Skin of body (tissue), 1 donor: ENCODE measurements at regions not wholly inside any gene's neighbourhood (a gene's known extent, or its start where the extent isn't known, plus 50 kb on each side); places are given as distances from the start of the nearest gene placed in this dataset.
A peak's percentile ranks its signal among the peaks of the same experiment; 100 is the strongest.
"Not testable (repeated sequence)": the region's sequence is repeated elsewhere in the genome, so short reads cannot be mapped to it uniquely, and the experiment has no call there.

Experiments used
- DNase-seq: peaks from one replicate; lab custom pipeline; 2025; lab: John Stamatoyannopoulos, UW

DNA sequence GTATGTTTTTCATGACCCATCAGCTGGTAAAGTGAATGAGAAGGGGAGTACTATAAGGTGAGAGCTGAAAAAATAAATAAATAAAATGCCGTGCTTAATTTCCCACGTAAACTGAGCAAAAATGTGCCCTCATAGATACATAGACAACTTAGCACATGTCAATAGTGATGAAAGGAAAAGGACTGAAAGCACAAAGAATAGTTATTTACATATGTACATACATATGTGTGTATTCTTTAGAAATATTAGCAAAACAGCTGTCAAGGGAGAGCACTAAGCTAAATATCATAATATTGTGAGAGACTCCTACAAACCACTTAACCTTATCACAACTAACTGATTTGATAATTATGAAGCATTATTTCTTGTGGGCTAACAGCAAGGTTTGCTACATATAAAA lies 213.6 kb upstream of the FTMT start:
- DNase-seq, result no peak

DNA sequence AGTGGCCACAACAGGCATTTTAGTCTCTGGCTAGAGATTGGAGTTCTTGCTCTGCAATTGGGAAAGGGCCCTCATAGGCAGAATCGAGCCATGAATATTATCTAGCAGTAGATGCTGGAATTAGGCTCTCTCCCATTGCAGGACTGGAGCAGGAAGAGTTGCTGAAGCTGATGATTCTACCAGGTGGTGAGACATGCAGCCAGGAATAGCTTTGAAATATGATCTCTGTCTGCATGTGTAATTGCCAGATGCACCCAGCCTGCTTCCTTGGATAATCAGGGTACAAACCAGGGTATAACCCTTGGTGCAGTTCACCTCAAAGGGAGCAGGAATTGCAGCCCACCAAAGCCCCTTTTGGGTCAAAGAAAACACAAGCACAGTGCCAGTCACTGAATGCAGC lies 211.4 kb upstream of the FTMT start:
- no peak for DNase-seq

DNA sequence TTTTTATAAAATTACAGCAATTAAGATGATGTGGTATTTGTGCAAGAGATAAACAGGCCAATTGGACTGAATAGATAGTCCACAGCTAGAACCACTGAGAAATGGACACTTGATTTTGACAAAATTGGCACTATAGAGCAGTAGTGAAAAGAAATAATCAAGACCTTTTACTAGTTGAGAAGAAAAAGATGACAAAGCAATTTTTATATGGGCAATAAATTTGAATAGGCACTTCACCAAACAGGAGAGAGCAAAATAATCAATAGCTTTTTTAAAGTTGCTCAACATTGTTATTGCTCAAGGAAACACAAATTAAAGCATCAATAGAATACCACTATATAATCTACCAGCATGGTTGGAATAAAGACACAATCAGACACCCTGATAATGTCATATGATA lies 193.5 kb upstream of the FTMT start:
- no peak for DNase-seq

DNA sequence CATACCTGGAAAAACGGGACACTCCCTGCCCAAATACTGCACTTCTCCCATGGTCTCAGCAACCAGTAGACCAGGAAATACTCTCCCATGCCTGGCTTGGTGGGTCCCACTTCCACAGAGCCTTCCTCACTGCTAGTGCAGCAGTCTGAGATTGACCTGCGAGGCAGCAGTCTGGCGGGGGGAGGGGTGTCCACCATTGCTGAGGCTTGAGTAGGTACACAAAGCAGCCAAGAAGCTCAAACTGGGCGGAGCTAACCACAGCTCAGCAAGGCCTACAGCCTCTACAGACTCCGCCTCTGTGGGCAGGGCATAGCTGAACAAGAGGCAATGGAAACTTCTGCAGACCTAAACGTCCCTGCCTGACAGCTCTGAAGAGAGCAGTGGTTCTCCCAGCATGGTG lies 191.5 kb upstream of the FTMT start:
- no peak for DNase-seq

DNA sequence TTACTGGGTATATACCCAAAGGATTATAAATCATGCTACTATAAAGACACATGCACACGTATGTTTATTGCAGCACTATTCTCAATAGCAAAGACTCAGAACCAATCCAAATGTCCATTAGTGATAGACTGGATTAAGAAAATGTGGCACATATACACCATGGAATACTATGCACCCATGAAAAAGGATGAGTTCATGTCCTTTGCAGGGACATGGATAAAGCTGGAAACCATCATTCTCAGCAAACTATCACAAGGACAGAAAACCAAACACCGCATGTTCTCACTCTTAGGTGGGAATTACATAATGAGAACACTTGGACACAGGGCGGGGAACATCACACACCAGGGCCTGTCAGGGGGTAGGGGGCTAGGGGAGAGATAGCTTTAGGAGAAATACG lies 186.1 kb upstream of the FTMT start:
- not testable (repeated sequence) for DNase-seq

DNA sequence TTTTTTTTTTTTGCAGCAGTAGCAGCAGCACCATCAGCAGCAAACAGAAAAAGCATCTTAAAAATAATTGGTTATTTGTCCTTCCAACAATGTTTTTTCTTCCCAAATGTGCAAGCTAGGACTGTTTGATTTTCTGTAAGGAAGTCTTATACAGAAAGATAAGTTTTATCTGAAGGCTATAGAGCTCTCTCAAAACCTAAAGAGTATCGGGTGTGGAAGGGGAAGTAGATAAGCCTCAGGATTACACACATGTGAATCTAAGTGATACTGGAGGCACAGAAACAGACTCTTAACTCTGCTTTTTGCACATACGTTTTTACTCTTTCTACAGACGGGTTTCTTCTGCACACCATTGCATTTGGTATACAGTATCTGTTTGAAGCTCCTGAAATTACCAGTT lies 184.4 kb upstream of the FTMT start:
- DNase-seq, result no peak

DNA sequence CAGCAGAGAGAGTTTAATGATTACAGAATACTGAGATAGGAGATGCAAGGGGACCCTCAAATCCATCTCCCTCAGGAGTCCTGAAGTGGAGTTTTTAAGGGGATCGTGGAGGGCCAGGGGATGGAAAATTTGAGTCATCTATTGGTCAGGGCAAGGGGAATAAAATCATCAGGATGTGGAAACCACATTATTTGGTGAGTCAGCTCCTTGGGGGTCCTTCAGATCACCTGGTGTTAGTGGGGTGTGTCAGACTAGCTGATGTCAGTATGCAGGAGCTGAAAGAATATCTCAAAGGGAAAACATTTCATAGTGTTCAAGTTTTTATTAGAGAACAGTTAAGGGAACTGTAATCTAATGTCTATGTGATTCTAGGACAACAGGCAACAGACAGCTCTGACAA lies 183.0 kb upstream of the FTMT start:
- DNase-seq, result no peak

DNA sequence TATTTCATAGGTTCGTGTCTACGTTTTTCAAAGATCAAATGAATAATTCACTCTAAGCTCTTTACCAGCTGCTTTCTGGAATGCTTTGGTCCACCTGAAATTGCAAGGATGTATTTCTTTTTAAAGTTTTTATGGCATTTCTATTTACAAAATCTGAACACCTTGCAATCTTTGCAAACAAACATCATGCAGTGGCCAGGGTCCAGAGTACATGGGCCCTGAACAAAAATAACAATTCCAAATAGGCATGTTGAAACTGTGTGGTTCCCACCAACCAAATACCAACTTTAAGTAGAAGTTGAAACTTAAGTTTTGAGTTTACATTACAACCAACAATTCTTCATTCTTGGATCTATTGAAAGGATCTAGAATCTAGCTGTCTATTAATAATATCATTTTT lies 180.1 kb upstream of the FTMT start:
- no peak for DNase-seq

DNA sequence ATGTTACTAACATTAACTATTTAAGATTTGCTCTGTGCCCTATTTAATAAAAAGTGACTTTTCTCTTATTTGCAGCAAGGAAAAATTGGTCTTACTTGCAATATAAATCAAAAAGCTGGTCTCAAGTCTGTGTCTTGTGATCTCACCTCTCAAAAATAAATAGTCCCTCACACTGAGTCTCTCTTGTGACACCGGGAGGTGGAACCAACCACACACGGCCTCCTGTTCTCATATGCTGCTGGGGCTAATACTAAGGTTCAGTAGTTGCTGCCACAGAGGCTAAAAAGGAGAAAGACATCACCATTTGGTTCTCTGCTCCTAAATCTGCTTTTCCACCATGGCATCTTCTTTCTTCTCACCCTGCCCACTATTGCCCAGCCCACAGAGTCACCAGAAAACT lies 175.8 kb upstream of the FTMT start:
- DNase-seq, result no peak

DNA sequence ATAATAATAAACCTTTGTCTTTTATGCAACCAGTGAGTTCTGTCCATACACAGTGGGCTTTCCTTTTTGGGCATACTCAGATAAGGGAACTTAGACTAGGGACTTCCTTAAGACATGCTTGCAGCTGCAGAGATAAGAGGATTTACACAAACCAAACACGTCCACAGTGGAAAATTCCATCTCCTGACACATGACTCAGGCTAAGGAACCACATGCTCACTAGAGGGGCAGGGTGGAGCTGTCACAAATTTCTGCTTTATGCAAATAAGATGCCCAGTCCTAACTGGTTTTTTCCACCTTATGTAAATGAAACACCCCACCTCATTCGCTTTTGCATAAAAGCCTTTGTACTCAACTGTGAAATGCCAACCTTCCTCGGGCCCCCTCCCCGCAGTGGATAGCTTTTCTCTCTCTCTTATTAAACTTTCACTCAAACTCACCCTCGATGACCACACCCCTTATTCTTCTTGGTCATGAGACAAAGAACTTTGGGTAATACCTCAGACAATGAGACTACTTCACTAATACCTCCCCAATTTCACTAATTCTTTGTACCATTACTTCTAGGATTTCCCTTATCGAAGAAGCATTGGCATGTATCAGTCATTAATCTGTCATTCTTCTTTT lies 170.3 kb upstream of the FTMT start:
- DNase-seq, result no peak

DNA sequence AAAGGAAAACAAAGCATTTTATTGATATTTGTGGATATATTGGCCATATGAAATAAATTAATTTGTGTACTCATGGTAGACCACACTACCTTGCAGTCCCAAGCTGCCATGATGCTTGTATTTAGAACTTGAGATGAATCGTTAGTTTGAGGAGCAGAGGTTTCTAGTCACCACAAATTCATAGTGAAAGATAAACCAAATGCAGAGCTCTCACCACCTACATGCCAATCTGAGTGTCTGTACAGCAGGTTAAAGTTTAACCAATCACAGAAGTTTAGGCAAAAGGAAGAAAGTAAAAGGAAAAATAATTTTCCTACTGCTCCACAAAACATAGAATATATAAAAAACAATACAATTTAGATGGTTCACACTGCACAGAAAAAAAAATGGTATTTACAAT lies 163.6 kb upstream of the FTMT start:
- DNase-seq, result no peak

DNA sequence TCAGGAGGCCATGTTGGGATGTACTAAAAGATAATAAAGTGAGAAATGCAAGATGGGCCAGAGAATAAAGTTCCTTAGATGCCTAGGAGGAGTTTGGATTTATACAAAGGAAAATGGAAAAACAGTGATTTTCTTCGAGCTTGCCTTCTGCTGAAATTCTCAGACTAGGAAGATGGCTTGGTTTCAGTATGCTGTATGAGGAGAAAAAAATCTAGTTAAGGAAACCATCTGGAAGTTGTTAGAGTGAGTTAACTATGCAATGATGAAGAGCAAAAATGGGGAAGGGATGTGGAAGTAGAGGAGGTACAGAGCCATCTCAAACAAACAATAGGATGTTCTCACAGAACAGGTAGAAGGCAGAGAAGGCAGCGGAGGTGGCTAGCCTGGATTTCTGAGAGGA lies 162.9 kb upstream of the FTMT start:
- no peak for DNase-seq

DNA sequence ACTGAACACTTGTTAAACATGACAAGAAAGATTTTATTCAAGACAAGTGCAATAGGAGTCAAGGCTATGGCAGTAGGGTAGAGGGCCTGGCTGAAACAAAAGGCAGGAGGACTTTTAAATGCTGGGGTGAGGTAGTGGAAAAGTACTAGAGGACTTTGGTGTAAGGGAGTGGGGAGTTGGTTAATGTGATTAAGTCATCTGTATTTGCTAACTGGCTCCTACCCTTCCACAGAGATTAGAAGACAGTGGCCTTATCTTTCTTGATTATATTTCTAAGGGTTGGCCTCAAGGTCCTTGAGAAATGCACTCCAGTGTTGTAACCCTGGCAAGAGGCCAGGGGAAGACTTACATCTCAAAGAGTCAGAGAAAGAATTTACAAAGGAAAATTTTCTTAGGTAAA lies 160.2 kb upstream of the FTMT start:
- no peak for DNase-seq

DNA sequence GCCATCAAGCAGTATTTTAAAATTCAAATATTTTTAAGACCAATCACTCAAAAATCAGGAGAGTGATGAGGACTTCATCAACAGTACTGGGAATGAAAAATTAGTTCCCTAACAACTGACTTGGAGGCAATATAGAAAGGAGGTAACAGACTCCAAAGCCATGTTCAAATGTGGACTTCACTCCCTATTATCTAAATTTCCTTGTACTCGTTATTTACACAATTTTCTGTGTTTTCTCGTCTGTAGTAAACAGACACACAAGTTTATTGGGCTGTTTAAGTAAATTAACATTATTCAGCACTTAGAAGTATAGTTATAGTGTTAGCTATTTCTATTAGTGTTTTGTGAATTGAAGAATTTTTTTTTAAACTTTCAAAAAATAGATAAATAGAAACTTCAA lies 159.5 kb upstream of the FTMT start:
- DNase-seq, result no peak

DNA sequence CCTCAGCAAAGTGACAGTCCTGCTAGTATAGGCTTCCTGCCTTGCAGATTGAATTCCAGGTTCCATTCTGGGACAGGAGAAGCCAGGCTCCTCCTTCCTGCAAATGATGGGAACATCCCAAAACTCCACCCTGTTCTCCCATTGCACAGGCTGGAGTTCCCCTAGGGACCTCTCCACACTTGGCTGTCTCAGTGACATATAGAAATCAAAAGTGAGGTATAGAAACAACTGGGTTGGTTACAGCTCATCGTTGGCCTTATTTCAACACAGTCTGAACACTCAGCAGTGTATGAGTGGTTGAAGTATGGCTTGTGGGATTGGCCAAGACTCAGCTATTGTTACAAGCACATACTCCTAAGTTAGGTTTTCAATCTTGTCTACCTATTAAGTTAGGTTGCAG lies 157.8 kb upstream of the FTMT start:
- DNase-seq, result no peak

DNA sequence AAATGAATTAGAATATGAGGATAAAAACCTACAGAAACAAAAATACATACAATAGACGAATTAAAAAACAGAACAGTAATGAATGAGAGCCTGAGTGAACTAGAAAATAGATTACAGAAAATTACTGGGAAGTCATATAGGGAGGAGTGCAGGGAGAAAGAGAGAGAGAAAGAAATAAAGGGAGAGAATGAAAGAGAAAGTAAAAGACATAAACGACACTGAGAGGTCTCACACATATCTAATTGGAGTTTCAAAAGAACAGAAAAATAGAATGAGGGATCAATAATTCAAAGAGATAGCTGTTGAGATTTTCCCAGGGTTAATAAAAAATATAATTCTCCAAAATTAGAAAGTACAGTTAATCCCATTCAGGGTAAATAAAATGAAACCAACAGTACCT lies 156.4 kb upstream of the FTMT start:
- no peak for DNase-seq

DNA sequence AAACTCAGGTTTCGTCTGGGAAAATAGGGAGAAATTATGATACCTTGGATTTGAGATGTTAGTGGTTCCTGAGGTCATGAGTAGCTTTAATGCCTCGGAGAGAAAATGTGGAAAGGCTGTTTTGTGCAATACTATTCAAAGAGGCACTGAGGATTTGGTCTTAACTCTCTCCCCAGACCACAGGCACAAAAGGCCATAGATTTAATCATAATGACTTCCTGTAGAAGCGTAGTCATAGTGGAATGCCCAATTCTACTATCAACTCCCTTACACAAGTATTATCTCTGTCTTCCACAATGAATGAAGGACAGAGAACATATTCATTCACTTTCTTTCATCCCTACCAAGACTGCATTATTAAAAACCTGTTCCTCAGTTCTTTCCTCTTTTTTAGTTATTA lies 153.0 kb upstream of the FTMT start:
- no peak for DNase-seq

DNA sequence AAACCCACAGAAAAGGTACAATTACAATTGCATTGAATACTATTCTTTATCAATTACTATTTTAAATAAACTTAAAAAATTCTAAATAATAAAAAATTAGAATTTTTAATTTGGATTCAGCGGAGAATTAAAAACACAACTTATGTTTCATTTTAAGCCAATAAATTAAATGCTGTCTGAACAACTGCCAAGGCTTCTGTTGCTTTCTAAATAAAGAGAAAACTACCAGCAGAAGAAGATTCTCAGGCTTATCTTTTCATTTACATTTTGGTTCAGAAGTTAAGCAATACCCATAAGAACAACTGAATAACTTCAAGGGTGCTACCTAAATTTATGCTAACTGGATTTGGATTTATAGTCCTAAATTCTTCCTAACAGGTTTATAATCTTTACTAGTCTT lies 150.0 kb upstream of the FTMT start:
- no peak for DNase-seq

DNA sequence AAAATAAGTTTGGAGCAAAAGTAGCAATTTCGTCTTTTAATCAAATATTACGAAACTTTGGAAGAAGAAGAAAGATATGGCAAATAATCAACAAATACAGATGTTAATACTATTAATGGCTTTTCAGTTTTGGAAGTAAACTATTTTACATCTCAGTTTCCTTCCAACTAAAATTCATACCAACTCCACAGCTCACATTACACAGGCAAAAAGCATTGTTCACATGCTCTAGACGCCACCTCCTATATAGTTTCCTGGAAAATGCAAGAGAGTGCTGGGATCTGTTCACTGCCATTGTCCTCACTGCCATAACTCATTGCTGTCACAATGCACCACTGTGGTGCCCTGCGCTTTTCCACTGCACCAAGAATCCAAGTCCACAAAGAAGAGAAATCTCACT lies 149.0 kb upstream of the FTMT start:
- peak; percentile 8 for DNase-seq

DNA sequence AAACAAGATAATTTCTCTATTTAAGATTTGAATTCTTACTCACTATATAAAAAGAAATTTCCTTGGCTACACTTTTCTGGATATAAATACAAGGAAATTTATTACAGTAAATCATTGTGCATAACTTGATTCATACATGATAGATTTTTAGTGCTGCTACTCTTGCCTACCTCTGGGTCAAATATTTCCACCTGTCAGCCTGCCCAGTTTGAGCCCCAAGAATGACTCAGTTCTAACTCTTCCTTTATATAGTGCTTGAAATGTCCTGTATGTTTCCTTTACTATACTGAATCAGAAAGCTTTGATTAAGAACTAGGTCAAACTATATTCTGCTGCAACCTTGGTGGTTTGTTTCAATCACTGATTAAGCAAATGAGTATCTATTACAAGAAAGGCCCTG lies 147.4 kb upstream of the FTMT start:
- DNase-seq, result no peak

DNA sequence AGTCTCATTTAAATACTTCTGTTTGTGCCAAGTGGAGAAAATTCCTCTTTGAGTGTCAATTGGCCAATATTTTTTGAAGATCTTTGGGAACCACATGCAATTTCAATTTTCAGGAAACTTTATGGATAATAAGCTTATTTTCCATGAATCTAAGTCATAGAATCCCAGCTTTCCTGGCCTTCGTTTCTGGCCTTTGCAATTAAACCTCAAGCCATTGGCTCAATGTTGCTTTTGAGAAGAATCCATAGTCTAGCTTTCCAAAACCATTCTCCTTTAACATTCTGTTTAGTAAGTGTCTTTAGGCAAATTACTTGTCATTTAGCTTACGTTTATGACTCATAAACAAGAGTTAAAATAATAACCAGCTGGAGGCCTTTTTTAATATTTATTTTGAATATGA lies 145.0 kb upstream of the FTMT start:
- DNase-seq, result no peak

DNA sequence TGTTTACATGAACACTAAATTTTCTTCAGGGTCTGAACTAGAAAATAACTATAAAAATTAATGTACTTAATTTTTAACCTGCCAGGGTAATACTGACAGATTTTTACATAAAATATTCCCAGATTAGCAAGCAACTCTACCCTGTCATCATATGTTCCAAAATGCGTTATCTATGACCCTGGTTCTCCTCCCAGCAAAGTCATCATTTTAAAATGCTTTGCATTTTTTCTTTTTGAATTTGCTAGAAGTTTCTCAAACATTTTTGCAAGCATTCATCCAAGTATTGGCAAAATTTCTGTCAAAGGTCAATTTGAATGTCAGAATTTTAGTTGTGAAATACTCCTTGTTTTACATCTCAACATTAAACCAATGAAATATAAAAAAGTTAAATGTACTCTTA lies 144.5 kb upstream of the FTMT start:
- DNase-seq, result no peak

DNA sequence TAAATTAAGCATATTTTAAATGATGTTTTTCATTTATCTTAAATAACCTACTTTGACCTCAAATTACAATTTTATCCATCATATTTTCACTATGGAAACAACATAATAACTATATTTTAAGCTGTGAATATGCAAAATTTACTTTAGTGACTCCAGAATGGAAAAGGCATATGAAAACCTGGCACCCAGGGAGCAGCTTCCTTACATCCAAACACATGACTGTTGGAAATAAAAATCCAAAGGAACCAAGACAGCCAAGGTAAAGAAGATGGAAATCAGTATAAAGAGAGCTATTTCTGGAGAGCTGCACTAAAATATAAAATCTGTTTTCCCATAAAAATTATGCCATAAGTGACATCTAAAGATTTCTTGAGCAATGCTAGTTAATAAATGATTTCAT lies 140.3 kb upstream of the FTMT start:
- DNase-seq, result no peak

DNA sequence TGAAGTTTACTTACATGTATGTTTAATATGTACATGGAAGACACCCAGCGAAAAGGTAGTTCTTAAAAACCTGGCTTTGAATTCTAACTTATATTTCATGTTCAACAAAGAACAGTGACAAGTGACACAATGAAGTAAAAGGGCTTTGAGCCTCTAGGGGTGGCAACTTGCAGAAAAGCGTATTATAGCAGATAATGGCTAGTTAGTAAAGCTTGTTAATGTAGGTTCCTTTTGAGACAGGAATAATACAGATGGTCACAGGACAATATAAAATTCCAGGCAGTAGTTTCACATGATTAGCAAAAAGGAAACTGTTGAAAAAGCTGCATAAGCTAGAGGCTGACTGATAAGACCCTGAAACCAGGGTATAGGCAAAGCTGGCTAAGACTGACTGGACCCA lies 132.4 kb upstream of the FTMT start:
- DNase-seq, result no peak
